AG20443 (cell line): ENCODE measurements at regions not wholly inside any gene's neighbourhood (a gene's known extent, or its start where the extent isn't known, plus 50 kb on each side); places are given as distances from the start of the nearest gene placed in this dataset.

ENCODE experiments used
- DNase-seq: peaks from one replicate; pipeline ENCODE4 v3.0.0; 2012; ENCODE audit warnings: low spot score, mixed read lengths

GRCh38 chr10:62631241-62631640, 173.3 kb upstream of the ADO start:
- no peak for DNase-seq

- no peak for DNase-seq
Observed at GRCh38 chr10:62632071-62632809, 172.3 kb upstream of the ADO start.

GRCh38 chr10:62633976-62634375, 170.5 kb upstream of the ADO start:
- DNase-seq = no peak

GRCh38 chr10:62634576-62634975, 169.9 kb upstream of the ADO start:
- DNase-seq = no peak

- no peak for DNase-seq
Observed at GRCh38 chr10:62635127-62635526, 169.4 kb upstream of the ADO start.

- no peak for DNase-seq
Observed at GRCh38 chr10:62636825-62637248, 167.7 kb upstream of the ADO start.

- peak; percentile 48 for DNase-seq
Observed at GRCh38 chr10:62637249-62638061, 167.1 kb upstream of the ADO start.

GRCh38 chr10:62638062-62638477, 166.4 kb upstream of the ADO start:
- DNase-seq = peak; percentile 26

- DNase-seq = no peak
Observed at GRCh38 chr10:62639144-62639543, 165.4 kb upstream of the ADO start.

GRCh38 chr10:62640411-62640810, 164.1 kb upstream of the ADO start:
- DNase-seq = no peak

GRCh38 chr10:62643606-62644587, 160.6 kb upstream of the ADO start:
- DNase-seq = no peak

GRCh38 chr10:62647375-62648092, 157.0 kb upstream of the ADO start:
- no peak for DNase-seq

GRCh38 chr10:62648921-62649320, 155.6 kb upstream of the ADO start:
- no peak for DNase-seq

GRCh38 chr10:62650411-62650810, 154.1 kb upstream of the ADO start:
- DNase-seq = peak; percentile 34

- peak; percentile 53 for DNase-seq
Observed at GRCh38 chr10:62651341-62651740, 153.2 kb upstream of the ADO start.

- DNase-seq = peak; percentile 73
Observed at GRCh38 chr10:62652114-62652513, 152.4 kb upstream of the ADO start.

- no peak for DNase-seq
Observed at GRCh38 chr10:62652564-62652963, 152.0 kb upstream of the ADO start.

- DNase-seq = no peak
Observed at GRCh38 chr10:62653254-62653653, 151.3 kb upstream of the ADO start.

GRCh38 chr10:62654966-62655336, 149.6 kb upstream of the ADO start:
- DNase-seq = no peak

GRCh38 chr10:62655337-62655994, 149.1 kb upstream of the ADO start:
- DNase-seq = no peak

GRCh38 chr10:62657244-62657835, 147.2 kb upstream of the ADO start:
- DNase-seq = no peak
